ENCODE measurements at regions not wholly inside any gene's neighbourhood (a gene's known extent, or its start where the extent isn't known, plus 50 kb on each side); places are given as distances from the start of the nearest gene placed in this dataset.

DNA sequence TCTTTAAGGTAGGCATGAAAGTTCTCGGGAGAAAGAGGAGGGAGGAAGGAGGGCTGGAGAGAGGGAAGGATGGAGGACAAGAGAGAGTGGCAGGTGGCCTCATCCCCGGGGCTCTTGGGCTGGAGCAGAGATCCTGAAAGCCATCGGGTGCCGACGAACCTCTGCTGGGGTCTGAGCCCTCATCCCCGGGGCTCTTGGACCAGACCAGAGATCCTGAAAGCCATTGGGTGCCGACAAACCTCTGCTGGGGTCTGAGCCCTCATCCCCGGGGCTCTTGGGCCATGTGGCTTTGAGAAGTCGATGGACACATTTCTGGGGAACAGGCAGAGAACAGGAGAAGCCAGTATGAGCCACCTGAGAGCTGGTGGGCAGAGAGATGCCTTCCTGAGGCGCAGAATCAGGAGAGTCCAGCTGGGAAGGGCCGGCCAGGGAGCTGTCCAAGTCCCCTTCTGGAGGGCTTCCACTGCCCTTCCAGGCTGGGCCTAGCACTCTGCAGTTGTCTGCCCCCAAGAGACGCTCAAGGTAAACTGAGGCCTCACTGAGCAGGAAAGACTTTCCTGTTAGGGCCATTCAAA, 1398.1 kb downstream of the BRD1 start:
- no peaks in the 10 kb centered on the region for H3K27me3 ChIP-seq (replicated peaks; ENCODE audit: control insufficient read depth, insufficient read depth, low read length)
- no peak for DNase-seq (ENCODE audit: extremely low read depth, insufficient read length)

DNA sequence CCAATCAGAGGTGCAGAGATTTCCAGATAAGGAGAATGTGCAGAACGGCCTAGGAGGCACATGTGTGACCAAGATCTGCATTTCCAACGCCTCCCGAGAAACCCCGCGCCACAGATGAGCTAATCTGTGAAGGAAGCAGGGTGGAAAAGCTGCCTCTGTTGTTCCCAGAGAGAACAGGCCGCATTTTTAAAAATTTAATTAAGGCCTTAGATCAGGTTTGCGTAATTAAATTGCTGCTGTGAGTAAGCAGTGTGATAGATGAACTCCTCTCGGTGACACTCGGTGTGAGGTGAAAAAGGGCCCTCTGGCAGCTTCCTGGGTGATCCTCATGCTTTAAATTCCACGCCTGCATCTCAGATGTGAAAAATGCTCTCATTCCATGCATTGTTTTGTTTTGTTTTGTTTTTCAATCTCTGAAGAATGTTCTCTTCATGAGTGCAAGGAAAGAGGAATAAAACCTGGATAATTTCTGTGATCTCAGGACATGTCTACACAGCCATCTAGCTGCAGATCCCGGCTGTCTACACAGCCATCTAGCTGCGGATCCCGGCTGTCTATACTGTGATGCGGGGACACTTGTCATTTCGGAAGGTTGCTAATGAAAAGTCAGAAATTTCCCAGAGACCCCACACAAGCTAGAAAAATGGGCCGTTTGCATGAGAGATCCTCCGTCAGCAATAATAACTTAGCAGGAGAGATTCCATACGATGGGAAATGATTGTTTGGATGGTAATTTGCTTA, 1398.9 kb downstream of the BRD1 start:
- no peak for DNase-seq (ENCODE audit: extremely low read depth, insufficient read length)
- no peaks in the 10 kb centered on the region for H3K27me3 ChIP-seq (replicated peaks; ENCODE audit: control insufficient read depth, insufficient read depth, low read length)
- H3K36me3 ChIP-seq (ENCODE audit: control insufficient read depth, insufficient read depth, low read length): no peaks in the 10 kb centered on the region
- TF ChIP-seq, protein P1, sequence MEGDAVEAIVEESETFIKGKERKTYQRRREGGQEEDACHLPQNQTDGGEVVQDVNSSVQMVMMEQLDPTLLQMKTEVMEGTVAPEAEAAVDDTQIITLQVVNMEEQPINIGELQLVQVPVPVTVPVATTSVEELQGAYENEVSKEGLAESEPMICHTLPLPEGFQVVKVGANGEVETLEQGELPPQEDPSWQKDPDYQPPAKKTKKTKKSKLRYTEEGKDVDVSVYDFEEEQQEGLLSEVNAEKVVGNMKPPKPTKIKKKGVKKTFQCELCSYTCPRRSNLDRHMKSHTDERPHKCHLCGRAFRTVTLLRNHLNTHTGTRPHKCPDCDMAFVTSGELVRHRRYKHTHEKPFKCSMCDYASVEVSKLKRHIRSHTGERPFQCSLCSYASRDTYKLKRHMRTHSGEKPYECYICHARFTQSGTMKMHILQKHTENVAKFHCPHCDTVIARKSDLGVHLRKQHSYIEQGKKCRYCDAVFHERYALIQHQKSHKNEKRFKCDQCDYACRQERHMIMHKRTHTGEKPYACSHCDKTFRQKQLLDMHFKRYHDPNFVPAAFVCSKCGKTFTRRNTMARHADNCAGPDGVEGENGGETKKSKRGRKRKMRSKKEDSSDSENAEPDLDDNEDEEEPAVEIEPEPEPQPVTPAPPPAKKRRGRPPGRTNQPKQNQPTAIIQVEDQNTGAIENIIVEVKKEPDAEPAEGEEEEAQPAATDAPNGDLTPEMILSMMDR (IDR thresholded peaks at IDR 0.05; ENCODE audit: insufficient read depth, low read length, poor library complexity, severe bottlenecking): no peak
- no peak overlapping the region for H3K4me3 ChIP-seq (replicated peaks; ENCODE audit: low read depth, low read length)

More for the DNA sequence above, 1398.1 kb downstream of the BRD1 start:
- H3K36me3 ChIP-seq (ENCODE audit: control insufficient read depth, insufficient read depth, low read length): no peaks in the 10 kb centered on the region
- no peak overlapping the region for H3K4me3 ChIP-seq (replicated peaks; ENCODE audit: low read depth, low read length)
- TF ChIP-seq, protein P1 (IDR thresholded peaks at IDR 0.05; ENCODE audit: insufficient read depth, low read length, poor library complexity, severe bottlenecking): no peak

DNA sequence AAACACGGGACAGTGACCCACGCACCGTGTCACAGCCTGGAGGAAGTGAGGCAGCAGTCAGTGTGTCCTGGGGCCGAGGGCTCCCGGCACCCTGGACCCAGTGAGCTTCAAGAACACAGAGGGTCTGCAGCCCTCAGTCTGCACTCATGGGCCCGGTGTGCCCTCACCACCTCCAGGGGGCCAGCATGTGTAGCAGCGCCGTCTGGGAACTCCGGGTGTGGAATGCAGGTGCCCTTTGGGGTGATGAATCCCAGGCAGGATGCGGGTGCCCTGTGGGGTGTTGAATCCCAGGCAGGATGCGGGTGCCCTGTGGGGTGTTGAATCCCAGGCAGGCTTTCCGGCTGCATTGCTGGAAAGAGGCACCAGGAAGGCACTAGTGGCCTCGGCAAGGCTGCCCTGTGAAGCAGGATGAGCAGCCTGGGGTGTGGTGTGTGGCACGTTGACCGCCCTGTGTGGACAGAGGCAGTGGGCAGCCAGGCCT, 1399.9 kb downstream of the BRD1 start:
- TF ChIP-seq, protein P1 (IDR thresholded peaks at IDR 0.05; ENCODE audit: insufficient read depth, low read length, poor library complexity, severe bottlenecking): no peak
- no peak overlapping the region for H3K4me3 ChIP-seq (replicated peaks; ENCODE audit: low read depth, low read length)
- H3K27me3 ChIP-seq (replicated peaks; ENCODE audit: control insufficient read depth, insufficient read depth, low read length): no peaks in the 10 kb centered on the region
- DNase-seq (ENCODE audit: extremely low read depth, insufficient read length): no peak
- H3K36me3 ChIP-seq (ENCODE audit: control insufficient read depth, insufficient read depth, low read length): no peaks in the 10 kb centered on the region

DNA sequence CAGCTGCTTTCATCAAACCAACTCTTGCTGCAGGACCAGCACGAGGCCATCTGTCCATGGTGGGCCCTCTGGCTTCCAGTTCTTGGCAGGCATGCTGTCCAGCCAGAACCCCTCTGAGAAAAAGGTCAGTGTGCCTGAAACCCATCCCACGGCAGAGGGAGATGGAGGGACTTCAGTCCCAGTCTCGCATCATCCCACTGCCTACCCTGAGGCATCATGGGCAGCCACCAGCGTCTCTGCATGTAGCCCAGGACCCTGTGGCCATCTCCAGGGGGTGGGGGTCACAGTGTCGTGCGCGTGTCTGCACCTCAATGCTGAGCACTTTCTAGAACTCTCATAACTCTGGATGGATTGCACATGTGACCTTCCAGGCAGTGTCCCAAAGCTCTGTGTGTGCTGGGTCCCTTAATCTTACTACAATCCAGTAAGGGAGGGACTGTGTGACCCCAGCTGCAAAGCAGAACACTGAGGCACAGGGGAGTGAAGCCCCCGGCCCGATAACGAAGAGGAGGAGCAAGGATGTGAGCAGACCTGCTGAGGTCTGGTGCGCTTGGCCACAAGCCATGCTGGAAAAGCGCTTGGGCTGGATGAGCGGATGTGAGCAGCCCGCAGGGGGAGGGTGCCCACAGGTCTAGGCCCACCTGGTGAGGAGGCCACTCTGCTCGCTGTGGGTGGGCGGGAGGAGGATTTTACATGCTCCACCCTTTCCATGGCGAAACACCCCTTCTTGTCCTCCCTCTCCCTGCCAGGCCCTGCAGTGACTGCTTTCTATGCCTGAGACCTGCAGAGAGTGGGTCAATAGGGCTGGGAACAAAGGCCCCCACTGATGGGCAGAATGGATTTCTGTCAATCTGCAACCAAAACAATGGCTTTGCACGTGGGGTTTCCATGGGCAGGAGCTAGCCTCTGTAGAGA, 1401.0 kb downstream of the BRD1 start:
- no peaks in the 10 kb centered on the region for H3K27me3 ChIP-seq (replicated peaks; ENCODE audit: control insufficient read depth, insufficient read depth, low read length)
- TF ChIP-seq, protein P1 (IDR thresholded peaks at IDR 0.05; ENCODE audit: insufficient read depth, low read length, poor library complexity, severe bottlenecking): no peak
- H3K4me3 ChIP-seq (replicated peaks; ENCODE audit: low read depth, low read length): no peak overlapping the region
- DNase-seq (ENCODE audit: extremely low read depth, insufficient read length): no peak
- no peaks in the 10 kb centered on the region for H3K36me3 ChIP-seq (ENCODE audit: control insufficient read depth, insufficient read depth, low read length)

DNA sequence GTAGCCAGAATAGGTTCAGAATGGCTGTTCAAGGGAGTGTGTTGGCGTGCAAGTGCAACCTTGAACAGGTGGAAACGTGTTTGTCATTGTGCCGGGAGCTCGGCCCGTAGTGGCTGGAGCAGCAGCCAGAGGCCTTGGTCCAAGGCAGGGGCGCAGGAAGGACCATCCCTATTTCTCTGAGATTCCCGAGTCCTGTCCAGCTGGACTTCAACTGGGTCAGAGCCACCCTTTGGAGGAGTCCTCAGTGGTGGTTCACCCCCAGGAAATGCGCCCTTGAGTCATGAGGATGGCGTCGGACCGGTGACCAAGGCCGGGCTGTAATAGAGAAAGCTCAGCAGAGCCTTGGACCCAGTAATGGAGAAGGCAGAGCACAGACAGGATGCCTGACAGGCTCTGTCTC, 1402.0 kb downstream of the BRD1 start:
- Histone ChIP-seq H3K36me3 (ENCODE audit: control insufficient read depth, insufficient read depth, low read length) (no peaks in the 10 kb centered on the region), H3K4me3 (replicated peaks; ENCODE audit: low read depth, low read length) (no peak overlapping the region), H3K27me3 (replicated peaks; ENCODE audit: control insufficient read depth, insufficient read depth, low read length) (no peaks in the 10 kb centered on the region)
- TF ChIP-seq, protein P1 (IDR thresholded peaks at IDR 0.05; ENCODE audit: insufficient read depth, low read length, poor library complexity, severe bottlenecking): no peak
- DNase-seq (ENCODE audit: extremely low read depth, insufficient read length): no peak
